ENCODE measurements at regions not wholly inside any gene's neighbourhood (a gene's known extent, or its start where the extent isn't known, plus 50 kb on each side); places are given as distances from the start of the nearest gene placed in this dataset.
"Not testable (repeated sequence)": the region's sequence is repeated elsewhere in the genome, so short reads cannot be mapped to it uniquely, and the experiment has no call there.

DNA sequence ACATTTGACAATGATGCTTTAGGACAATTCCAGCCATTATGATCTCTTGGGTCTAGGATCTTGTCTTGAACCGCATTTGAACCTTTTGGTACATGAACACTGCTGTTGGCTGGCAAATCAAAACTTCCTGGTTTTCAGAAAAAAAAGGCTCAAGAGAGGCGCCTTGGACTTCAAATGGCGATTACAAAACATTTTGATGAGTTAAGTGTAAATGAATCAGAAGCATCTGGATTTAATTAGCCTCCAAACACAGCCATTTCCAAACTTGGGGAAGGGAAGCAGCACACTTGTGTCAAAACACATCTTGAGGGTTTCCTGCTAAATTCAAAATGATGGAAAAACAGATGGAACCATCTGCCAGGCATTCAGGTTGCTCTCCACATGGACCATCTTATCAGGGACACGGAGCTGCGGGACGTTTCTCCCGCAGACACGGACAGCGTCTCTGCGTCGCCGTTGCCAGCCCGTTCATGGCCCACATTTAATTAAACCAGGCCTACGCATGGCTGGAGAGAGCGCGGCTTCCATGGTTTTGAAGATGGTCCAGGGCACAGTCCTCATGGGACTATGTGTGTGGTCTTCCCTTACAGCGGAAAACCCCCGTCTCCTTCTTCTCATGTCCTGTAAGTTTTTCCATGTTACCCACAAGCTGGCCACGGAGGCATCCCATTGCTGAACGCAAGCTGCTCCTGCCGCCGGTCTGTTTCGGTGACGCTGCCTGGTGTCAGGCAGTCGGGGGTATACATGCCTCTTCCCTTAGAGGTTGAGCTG is 55.8 kb upstream of the PTCH1 start:
- Histone ChIP-seq H3K4me3 (ENCODE audit: low read length) (no peak overlapping the region), H3K36me3 (ENCODE audit: control insufficient read depth, insufficient read depth, low read length) (no peaks in the 10 kb centered on the region), H3K27me3 (ENCODE audit: control insufficient read depth, insufficient read depth, low read length, poor library complexity, severe bottlenecking) (no peaks in the 10 kb centered on the region), H3K9me3 (ENCODE audit: control insufficient read depth, low read length) (no peaks in the 10 kb centered on the region), H3K9ac (ENCODE audit: extremely low read depth, low read length, poor library complexity, severe bottlenecking) (no peak overlapping the region), H3K4me1 (ENCODE audit: control insufficient read depth, insufficient read depth, low read length) (no peaks in the 10 kb centered on the region), H3K27ac (ENCODE audit: low read depth, low read length) (no peak overlapping the region)
- H3K4me3 Mint-ChIP-seq = no peak overlapping the region
- no peak for DNase-seq
- peaks cover 15% of the 10 kb centered on the region for H3K4me1 Mint-ChIP-seq
- TF ChIP-seq, protein P1, sequence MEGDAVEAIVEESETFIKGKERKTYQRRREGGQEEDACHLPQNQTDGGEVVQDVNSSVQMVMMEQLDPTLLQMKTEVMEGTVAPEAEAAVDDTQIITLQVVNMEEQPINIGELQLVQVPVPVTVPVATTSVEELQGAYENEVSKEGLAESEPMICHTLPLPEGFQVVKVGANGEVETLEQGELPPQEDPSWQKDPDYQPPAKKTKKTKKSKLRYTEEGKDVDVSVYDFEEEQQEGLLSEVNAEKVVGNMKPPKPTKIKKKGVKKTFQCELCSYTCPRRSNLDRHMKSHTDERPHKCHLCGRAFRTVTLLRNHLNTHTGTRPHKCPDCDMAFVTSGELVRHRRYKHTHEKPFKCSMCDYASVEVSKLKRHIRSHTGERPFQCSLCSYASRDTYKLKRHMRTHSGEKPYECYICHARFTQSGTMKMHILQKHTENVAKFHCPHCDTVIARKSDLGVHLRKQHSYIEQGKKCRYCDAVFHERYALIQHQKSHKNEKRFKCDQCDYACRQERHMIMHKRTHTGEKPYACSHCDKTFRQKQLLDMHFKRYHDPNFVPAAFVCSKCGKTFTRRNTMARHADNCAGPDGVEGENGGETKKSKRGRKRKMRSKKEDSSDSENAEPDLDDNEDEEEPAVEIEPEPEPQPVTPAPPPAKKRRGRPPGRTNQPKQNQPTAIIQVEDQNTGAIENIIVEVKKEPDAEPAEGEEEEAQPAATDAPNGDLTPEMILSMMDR (conservative IDR thresholded peaks at IDR 0.05) = no peak
- H3K27me3 Mint-ChIP-seq (ENCODE audit: insufficient read depth) = peaks cover 40% of the 10 kb centered on the region
- no peaks in the 10 kb centered on the region for H3K36me3 Mint-ChIP-seq (ENCODE audit: low read depth)
- peaks cover 2% of the 10 kb centered on the region for H3K9me3 Mint-ChIP-seq
- no peak overlapping the region for H3K27ac Mint-ChIP-seq
- 91 to 95% methylated on average over 18 to 25 of the region's 25 CpGs for WGBS, 2 experiments (ENCODE audit: insufficient coverage in 1 of 2, insufficient read length in 1 of 2)

DNA sequence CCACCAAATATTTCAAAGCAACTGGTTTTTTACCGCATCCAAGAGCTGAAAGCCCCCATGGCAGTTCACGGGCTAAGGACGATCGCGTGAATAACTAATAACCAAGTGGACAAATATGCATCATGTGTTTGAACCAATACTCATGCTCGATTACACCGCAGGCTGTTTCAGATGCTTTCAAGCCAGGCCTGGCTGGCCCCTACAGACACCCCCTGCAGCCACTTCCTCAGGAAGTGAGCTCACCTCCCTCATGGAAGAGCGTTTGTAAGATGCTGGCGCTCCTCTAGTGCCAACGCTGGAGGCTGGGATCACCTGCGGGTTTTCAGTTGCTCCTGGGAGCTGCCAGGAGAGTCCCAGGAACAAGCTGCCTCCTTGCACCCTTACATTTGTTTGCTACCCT is 53.9 kb upstream of the PTCH1 start:
- Histone ChIP-seq H3K27me3 (ENCODE audit: control insufficient read depth, insufficient read depth, low read length, poor library complexity, severe bottlenecking) (no peaks in the 10 kb centered on the region), H3K36me3 (ENCODE audit: control insufficient read depth, insufficient read depth, low read length) (no peaks in the 10 kb centered on the region), H3K4me3 (ENCODE audit: low read length) (no peak overlapping the region), H3K9me3 (ENCODE audit: control insufficient read depth, low read length) (no peaks in the 10 kb centered on the region), H3K4me1 (ENCODE audit: control insufficient read depth, insufficient read depth, low read length) (no peaks in the 10 kb centered on the region), H3K9ac (ENCODE audit: extremely low read depth, low read length, poor library complexity, severe bottlenecking) (no peak overlapping the region), H3K27ac (ENCODE audit: low read depth, low read length) (no peak overlapping the region)
- TF ChIP-seq, protein P1 (conservative IDR thresholded peaks at IDR 0.05) = no peak
- Mint-ChIP-seq H3K9me3 (peaks cover 2% of the 10 kb centered on the region), H3K27me3 (ENCODE audit: insufficient read depth) (peaks cover 38% of the 10 kb centered on the region), H3K27ac (no peak overlapping the region), H3K4me1 (peaks cover 15% of the 10 kb centered on the region), H3K36me3 (ENCODE audit: low read depth) (no peaks in the 10 kb centered on the region), H3K4me3 (no peak overlapping the region)
- peak; percentile 66 for DNase-seq
- 70 to 71% methylated on average over 11 of the region's 11 CpGs for WGBS, 2 experiments (ENCODE audit: insufficient coverage in 1 of 2, insufficient read length in 1 of 2)

DNA sequence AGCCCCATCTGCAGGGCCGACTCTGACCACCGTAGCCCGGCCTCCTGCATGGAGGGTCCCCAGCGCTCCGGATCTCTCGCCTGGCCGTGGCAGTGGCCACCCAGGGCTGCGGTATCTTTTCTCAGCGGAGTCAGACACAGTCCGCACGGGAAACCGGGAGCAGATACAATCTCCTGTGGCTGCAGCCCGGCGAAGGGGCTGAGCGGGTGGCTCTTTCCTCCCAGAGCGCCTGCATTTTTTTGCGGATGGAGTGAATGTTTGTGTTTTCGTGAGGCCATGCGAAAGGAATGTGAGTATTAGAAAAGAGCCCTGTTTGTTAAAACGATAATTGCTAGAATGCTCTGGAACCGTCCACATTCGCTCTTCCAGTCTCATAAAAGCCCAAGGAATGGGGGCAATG is 53.4 kb upstream of the PTCH1 start:
- peak; percentile 60 for DNase-seq
- Histone ChIP-seq H3K9me3 (ENCODE audit: control insufficient read depth, low read length) (no peaks in the 10 kb centered on the region), H3K36me3 (ENCODE audit: control insufficient read depth, insufficient read depth, low read length) (no peaks in the 10 kb centered on the region), H3K27me3 (ENCODE audit: control insufficient read depth, insufficient read depth, low read length, poor library complexity, severe bottlenecking) (no peaks in the 10 kb centered on the region), H3K9ac (ENCODE audit: extremely low read depth, low read length, poor library complexity, severe bottlenecking) (no peak overlapping the region), H3K4me1 (ENCODE audit: control insufficient read depth, insufficient read depth, low read length) (no peaks in the 10 kb centered on the region), H3K4me3 (ENCODE audit: low read length) (no peak overlapping the region), H3K27ac (ENCODE audit: low read depth, low read length) (no peak overlapping the region)
- H3K4me3 Mint-ChIP-seq = no peak overlapping the region
- peaks cover 36% of the 10 kb centered on the region for H3K27me3 Mint-ChIP-seq (ENCODE audit: insufficient read depth)
- H3K36me3 Mint-ChIP-seq (ENCODE audit: low read depth) = no peaks in the 10 kb centered on the region
- H3K9me3 Mint-ChIP-seq = peaks cover 2% of the 10 kb centered on the region
- H3K27ac Mint-ChIP-seq = no peak overlapping the region
- TF ChIP-seq, protein P1 (conservative IDR thresholded peaks at IDR 0.05) = no peak
- H3K4me1 Mint-ChIP-seq = peaks cover 13% of the 10 kb centered on the region
- 58 to 70% methylated on average over 15 to 22 of the region's 22 CpGs for WGBS, 2 experiments (ENCODE audit: insufficient coverage in 1 of 2, insufficient read length in 1 of 2)

DNA sequence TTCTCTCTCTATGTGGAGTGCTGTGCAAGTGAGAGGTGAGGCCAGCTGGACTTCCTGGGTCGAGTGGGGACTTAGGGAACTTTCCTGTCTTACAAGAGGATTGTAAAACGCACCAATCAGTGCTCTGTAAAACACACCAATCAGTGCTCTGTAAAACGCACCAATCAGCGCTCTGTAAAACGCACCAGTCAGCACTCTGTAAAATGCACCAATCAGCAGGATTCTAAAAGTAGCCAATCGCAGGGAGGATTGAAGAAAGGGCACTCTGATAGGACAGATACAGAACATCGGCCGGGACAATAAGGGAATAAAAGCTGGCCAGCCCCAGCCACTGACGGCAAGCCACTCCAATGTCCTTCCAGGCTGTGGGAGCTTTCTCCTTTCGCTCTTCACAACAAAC is 52.0 kb upstream of the PTCH1 start:
- 95 to 98% methylated on average over 10 of the region's 10 CpGs for WGBS, 2 experiments (ENCODE audit: insufficient coverage in 1 of 2, insufficient read length in 1 of 2)
- not testable (repeated sequence) for H3K9ac ChIP-seq (ENCODE audit: extremely low read depth, low read length, poor library complexity, severe bottlenecking); H3K36me3 ChIP-seq (ENCODE audit: control insufficient read depth, insufficient read depth, low read length); H3K4me3 Mint-ChIP-seq; H3K9me3 ChIP-seq (ENCODE audit: control insufficient read depth, low read length); H3K27ac Mint-ChIP-seq; H3K27me3 ChIP-seq (ENCODE audit: control insufficient read depth, insufficient read depth, low read length, poor library complexity, severe bottlenecking); H3K4me3 ChIP-seq (ENCODE audit: low read length); H3K4me1 Mint-ChIP-seq; H3K4me1 ChIP-seq (ENCODE audit: control insufficient read depth, insufficient read depth, low read length); H3K9me3 Mint-ChIP-seq; DNase-seq; H3K36me3 Mint-ChIP-seq (ENCODE audit: low read depth); H3K27ac ChIP-seq (ENCODE audit: low read depth, low read length)
- peaks cover 39% of the 10 kb centered on the region for H3K27me3 Mint-ChIP-seq (ENCODE audit: insufficient read depth)
